Retinal pigment epithelial cell (primary cell): ENCODE measurements at regions not wholly inside any gene's neighbourhood (a gene's known extent, or its start where the extent isn't known, plus 50 kb on each side); places are given as distances from the start of the nearest gene placed in this dataset.

Experiments used
- DNase-seq: peaks from one replicate; pipeline ENCODE4 v3.0.0-alpha.2; 2010; ENCODE audit warnings: low read depth
- H3K4me3 ChIP-seq: 2 replicates; pipeline ENCODE4 v1.5.1; 2011; ENCODE audit warnings: mild to moderate bottlenecking, low read length, control low read depth, moderate library complexity
- TF ChIP-seq, protein P1 (sequence below): conservative IDR thresholded peaks from 2 replicates; pipeline ENCODE4 v1.5.1; 2011; ENCODE audit warnings: low read depth, low read length, control low read depth, inconsistent platforms

DNA sequence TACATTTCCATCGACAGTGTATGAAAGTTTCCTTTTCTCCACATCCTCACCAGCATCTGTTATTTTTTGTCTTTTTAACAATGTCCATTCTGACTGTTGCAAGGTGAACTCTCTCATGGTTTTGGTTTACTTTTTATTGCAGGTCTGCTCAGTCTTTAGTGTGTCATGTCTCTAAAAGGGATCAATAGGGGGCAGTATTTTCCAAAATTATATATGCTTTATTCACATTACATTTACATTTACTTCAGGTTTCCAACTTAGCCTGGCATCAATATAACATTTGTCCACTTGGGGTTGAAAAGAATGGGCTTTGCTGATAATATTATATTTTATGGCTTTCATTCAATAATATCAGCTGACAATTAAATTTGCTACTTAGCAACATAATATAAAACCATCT lies 265.0 kb upstream of the SLITRK2 start:
- TF ChIP-seq, protein P1, sequence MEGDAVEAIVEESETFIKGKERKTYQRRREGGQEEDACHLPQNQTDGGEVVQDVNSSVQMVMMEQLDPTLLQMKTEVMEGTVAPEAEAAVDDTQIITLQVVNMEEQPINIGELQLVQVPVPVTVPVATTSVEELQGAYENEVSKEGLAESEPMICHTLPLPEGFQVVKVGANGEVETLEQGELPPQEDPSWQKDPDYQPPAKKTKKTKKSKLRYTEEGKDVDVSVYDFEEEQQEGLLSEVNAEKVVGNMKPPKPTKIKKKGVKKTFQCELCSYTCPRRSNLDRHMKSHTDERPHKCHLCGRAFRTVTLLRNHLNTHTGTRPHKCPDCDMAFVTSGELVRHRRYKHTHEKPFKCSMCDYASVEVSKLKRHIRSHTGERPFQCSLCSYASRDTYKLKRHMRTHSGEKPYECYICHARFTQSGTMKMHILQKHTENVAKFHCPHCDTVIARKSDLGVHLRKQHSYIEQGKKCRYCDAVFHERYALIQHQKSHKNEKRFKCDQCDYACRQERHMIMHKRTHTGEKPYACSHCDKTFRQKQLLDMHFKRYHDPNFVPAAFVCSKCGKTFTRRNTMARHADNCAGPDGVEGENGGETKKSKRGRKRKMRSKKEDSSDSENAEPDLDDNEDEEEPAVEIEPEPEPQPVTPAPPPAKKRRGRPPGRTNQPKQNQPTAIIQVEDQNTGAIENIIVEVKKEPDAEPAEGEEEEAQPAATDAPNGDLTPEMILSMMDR: no peak
- H3K4me3 ChIP-seq: no peak overlapping the region
- DNase-seq: no peak

DNA sequence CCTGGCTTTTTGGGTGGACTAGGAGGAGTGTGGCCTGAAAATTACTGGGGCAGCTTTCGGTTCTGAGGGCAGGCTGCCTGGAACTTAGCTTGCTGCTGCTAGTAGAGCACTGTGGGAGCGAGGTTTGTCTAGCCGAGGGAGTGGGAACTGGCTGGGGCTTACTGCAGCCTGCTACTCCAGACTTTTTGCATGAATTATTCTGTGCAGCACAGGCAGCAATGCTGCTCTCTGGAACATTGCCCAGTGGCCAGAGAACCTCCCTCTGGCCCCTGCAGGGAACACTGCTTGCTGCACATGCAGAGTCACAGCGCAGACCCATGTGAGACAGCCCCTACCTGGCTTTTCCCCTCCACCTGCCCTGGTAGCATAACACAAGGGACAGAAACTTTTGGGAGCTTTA lies 263.9 kb upstream of the SLITRK2 start:
- TF ChIP-seq, protein P1: no peak
- H3K4me3 ChIP-seq: no peak overlapping the region
- DNase-seq: no peak

DNA sequence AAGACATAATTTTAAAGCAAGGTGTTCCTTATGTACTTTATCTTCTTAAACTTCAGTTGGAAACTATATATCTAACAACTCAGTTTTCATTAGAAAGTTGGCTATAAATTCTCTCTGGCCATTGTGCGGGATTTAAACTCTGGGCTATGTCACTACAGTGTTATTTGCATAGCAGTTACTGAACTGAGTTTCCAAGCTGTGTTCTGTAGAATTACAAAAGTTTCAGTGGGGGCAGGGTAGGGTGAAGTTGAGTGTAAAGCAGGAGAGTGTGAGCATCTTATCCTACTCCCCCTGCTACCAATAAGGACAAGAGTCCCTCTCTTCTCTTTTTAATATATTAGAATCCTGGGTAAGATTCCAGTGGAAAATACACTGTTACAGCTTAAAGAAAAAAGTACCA lies 254.5 kb upstream of the SLITRK2 start:
- DNase-seq: no peak
- H3K4me3 ChIP-seq: no peak overlapping the region
- TF ChIP-seq, protein P1: no peak

DNA sequence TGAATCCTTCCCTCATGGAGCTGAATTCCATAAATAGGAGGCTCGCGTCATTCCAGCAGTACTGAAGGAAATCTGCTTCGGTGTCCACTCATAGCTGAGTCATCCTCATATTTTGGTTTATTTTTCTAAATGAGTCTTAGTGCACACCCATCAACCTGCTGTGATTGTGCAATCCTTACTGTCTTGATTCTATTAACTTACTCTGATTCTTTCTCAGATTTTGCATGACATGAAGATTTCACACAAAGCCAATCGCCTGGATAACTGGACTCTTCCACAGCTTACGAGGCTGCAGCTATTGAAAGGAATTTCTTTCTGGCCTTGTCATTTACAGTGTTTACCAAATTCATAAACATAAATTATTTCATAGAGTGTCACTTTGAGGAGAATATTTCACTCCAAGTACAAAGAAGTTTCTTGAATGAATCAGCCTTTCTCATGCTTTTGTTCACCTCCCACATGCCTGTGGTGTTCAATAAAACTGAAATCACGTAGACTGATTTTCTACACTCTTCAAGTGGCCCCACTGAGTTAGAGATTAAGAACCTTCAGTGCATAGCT lies 207.6 kb upstream of the SLITRK2 start:
- DNase-seq: no peak
- TF ChIP-seq, protein P1: no peak
- H3K4me3 ChIP-seq: no peak overlapping the region

DNA sequence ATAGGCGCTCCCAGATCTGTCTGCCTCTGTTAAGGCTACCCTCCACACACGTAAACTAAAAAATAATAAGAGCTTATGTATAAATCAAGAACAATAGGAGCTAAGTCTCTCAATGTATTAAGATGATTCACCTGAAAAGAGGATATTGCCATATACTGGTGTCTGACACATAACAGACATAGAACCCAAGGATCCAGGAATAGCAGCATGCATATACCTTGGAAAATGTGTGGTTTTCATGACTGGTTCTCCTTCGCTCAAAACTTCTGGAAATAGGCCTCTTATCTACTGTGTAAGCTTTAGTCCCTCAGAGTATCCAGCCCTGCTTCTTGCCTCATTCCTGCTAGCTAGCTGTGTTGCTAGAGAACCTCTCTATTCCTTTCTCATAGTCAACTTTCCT lies 203.7 kb upstream of the SLITRK2 start:
- DNase-seq: no peak
- no peak overlapping the region for H3K4me3 ChIP-seq
- TF ChIP-seq, protein P1: no peak

DNA sequence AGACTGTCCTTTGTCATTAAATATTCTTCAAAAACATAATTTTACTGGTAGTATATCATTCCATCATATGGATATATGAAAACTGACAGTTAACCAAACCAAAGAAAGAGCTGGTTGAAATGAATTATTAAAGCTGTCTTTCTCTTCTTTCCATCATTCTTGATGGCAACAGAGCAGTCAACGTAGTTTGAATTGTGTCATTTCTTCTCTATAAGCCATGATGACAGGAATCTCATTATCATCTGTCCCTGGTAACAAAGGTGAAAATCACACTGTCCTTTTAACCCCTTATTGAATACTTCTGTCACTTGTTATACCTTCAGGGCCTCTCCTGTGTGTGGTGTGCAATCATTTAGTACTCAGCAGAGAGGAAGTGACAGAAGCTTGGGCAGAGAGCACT lies 197.0 kb upstream of the SLITRK2 start:
- DNase-seq: no peak
- TF ChIP-seq, protein P1: no peak
- no peak overlapping the region for H3K4me3 ChIP-seq

DNA sequence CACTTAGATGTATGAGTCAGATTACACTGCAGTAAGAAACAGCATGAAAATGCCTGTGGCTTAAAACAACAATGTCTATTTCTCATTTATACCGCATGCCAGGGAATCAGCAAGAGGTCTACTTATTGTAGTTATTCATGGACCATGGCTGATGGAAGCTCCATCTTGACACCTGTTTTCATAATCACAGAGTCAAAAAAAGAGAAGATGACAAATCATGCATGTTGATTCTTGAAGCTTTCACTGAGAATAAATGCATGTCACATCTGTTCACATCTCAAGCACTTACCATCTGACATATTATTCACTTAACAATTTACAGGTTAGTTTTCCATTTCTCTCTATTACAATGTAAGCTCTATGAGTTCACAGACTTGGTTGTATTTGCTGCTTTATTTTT lies 194.2 kb upstream of the SLITRK2 start:
- no peak for DNase-seq
- H3K4me3 ChIP-seq: no peak overlapping the region
- TF ChIP-seq, protein P1: no peak
